SH-SY5Y (cell line): ENCODE measurements at regions not wholly inside any gene's neighbourhood (a gene's known extent, or its start where the extent isn't known, plus 50 kb on each side); places are given as distances from the start of the nearest gene placed in this dataset.

Source experiments
- GATA2 ChIP-seq: IDR thresholded peaks from 2 replicates; pipeline ENCODE4 v1.6.1; 2011; ENCODE audit warnings: mild to moderate bottlenecking, low read depth, low read length
- GATA3 ChIP-seq: IDR thresholded peaks from 2 replicates; pipeline ENCODE4 v1.6.1; 2011; ENCODE audit warnings: low read depth, mild to moderate bottlenecking, low read length, moderate library complexity

DNA sequence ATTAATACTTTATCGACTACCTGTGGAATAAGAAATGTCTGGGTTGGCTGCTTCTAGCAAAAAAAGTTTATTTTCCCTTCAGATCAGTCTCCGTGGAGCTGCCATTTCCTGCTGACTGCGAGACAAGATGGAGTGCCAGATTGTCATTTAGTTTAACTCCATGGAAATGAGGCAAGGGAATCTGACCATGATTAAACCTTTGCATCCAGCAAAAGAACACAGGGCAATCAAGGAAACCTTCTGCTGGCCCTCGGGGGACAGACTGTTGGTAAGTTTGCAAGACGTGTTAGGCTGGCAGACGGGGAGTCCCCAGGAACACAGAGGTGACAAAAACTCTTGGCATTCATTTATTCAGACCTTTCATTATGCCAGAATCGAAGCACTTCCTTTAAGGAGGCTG lies 52.2 kb upstream of the SPACA1 start:
- no peak for TF ChIP-seq GATA2
- TF ChIP-seq GATA3, result no peak

DNA sequence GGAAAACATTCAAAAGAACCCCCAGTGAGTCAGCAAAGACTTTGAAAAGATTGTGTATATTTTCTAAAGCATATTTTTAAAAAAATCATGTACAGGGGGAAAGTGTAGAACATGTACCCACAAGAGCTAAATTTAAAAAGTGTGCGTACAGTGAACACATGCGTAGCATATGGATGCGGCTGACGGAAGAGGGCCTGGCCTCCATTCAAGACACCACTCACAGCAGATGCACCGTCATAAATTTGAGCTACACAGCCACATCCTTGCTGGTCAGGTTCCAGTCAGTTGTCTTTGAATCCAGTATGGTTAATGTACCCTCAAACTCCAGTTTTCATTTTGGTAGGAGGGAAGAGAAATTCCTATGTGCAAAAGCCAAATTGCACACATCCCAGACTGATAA lies 54.3 kb upstream of the SPACA1 start:
- TF ChIP-seq GATA2, result no peak
- TF ChIP-seq GATA3, result no peak

DNA sequence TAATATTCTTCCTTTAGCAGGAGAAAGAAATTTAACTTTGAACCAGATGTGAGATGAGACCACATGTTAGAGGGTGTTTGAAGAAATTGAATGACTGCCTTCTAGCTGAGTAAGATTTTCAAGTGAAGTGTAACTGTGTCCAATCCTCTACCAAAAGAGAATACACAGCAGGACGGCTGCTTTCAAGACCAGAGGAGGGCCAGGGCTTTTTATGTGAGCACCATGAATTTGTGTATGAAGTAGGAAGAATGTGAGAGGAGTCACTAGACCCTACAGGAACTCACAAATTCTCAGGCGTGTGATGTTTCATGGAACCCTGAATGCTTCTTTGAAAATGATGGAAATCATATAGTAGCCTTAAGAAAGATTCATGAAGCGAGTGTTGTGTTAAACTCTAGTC lies 56.8 kb upstream of the SPACA1 start:
- TF ChIP-seq GATA2, result no peak
- no peak for TF ChIP-seq GATA3

DNA sequence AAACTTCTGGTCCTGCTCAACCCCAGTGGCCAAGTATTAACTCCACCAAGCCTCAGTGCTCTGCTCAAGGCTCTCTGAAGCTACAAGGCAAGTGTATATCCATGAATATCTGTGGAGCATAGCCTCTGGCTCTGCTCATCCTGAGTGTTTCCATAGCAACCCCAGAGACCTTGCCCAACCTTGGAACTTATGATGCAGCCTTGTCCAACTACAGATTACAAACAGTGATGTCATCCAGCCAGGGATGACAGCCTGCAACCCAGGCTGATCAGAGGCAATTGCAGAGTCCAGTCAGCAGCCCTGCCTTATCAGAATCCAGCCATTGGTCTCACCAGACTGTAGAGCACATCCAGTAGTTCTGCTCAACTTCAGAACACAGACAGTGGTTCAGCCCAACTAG lies 65.5 kb upstream of the SPACA1 start:
- TF ChIP-seq GATA2, result no peak
- TF ChIP-seq GATA3, result no peak

DNA sequence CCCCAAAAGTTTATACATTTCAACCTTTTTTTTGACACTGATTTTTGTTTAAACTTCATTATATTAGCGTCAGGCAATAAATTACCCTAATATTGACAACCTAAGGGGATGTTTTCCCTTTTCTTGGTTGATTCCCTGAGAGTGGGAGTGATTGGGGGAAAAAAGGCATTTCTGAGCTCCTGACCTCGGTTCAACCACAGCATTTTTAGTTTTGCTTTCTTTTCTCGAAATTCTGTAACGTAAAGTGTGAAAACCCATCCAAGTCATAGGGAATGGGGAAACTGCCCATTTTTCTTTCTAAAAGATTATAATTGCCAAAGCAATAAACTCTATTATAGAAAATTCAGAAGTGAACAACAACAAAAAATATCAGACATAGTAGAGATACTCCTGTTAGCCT lies 67.9 kb upstream of the SPACA1 start:
- TF ChIP-seq GATA2 (no peak), GATA3 (no peak)

DNA sequence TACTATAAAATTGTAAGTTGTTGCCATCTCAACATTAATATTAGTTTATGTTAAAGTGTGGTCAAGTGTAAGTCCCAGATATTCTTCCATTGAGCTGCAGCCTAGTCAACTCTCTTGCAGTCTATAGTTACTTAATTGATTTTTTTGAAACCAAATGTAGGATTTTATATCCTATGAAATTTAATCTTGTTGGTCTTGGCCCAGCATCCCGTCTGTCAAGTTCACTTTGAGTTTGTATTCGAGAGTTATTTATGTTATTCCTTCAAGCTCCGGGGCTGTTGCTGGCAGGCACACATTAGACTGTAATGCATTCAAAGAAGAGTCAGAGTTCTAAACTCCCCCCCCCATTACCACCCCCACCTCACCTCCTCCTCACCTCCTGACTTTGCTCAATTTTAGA lies 71.0 kb upstream of the SPACA1 start:
- no peak for TF ChIP-seq GATA2
- no peak for TF ChIP-seq GATA3

DNA sequence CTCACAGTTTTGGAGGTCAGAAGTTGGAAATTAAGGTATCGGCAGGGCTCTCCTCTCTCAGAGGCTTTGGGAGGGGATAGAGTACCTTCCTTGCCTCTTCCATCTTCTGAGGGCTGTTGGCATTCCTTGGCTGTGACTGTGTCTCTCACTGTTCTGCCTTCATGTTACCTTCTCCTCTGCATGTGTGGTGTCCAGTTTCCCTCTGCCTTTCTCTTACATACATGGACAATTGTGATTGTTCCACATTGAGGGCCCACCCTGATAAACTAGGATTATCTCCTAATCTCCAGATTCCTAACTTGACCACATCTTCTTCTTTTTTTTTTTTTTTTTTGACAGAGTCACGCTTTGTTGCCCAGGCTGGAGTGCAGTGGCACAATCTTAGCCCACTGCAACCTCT lies 72.1 kb upstream of the SPACA1 start:
- no peak for TF ChIP-seq GATA3
- no peak for TF ChIP-seq GATA2

DNA sequence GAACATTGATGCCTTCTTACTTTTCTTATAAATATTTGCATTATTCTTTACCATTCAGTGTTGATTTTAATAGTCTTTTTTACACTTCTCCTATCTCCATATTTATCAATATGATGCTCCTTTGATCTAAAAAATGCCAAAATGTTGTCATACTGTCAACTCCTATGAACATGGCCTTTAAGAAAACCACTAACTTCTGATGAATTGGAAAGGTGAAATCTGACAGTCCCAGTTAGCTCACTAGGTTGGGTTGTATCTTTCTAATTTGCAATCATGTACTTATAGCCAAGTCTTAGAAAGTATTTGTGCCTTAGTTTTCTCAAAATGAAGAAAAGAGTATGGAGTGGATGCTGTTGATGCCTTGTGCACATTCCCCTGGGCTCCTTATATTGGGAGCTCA lies 75.4 kb upstream of the SPACA1 start:
- TF ChIP-seq GATA3 (no peak), GATA2 (no peak)

DNA sequence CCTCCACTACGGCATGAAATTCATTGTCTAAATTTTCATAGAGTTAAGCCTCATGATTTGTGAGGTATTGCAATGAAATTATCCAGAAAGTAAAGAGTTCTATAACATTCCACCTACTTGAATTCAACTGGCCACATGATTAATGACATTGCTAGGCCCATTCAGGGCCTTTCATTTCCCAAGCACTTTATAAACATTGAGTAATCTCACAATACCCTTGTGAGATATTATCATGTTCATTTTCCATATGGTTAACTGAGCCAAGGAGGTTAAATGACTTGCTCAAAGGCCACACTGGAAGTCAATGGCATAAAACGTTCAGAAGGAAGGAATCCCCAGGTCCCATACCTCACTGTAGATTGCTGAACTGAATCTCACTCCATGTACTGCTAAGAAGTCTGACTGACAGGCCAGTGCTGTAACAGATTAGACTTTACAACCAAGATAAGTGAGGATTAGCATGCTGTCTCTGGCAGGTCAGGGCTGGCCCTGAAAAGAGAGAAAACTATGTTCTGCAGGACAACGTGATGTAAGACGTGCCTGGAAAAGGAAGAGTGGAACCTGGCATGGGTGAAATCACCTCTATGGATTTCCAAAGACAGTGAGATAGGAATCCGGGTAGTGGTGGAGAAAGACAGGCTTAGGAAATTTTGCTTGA lies 75.9 kb upstream of the SPACA1 start:
- TF ChIP-seq GATA2 (no peak), GATA3 (no peak)

DNA sequence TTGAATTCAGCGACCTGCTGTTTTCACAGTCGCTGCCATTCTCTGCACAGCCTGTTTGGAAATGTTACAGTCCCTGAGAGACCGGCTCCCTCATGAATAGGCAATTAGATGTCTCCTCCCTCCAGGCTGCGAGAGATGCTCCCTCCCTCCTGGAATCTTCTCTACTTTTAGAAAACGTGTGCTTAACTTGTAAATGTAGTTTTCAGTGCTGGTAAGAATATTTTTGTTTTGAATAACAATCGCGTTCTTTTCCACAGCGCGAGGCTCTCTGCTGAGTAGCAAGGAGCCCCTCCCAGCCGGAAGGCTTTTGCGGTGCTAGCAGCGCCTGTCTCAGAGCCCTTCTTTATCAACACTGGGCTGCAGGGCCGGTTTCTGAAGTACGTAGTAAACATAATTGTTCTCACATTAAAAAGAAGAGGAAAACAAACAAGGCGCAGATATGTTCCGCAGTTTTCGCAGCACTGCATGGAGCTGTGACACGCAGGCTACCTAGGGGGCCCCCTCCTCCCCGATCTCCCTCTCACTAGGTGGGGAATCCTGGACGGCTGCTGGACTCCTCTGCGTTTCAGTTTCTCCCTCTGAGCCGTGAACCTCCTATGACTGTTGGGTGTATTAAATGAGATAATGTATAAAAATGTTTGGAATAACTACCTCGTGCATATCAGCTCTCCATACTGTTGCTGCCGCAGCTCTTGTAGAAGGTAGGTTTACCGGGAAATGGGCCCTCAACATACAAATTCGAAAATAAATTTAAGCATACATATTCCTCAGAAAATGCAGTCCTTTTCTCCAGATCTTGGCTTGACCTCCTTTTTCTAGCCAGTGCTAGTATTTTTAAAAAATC lies 79.0 kb upstream of the SPACA1 start:
- TF ChIP-seq GATA2 (no peak), GATA3 (no peak)

DNA sequence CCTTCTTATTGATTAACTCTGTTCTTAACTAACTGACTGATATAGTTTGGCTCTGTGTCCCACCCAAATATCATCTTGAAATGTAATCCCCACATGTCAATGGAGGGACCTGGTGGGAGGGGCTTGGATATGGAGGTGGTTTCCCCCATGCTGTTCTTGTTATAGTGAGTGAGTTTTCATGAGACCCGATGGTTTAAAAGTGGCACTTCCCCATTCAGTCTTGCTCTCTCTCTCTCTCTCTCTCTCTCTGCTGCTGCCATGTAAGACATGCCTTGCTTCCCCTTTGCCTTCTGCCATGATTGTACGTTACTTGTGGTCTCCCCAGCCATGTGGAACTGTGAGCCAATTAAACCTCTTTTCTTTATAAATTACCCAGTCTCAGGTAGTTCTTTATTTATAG lies 81.8 kb upstream of the SPACA1 start:
- TF ChIP-seq GATA3 (no peak), GATA2 (no peak)

DNA sequence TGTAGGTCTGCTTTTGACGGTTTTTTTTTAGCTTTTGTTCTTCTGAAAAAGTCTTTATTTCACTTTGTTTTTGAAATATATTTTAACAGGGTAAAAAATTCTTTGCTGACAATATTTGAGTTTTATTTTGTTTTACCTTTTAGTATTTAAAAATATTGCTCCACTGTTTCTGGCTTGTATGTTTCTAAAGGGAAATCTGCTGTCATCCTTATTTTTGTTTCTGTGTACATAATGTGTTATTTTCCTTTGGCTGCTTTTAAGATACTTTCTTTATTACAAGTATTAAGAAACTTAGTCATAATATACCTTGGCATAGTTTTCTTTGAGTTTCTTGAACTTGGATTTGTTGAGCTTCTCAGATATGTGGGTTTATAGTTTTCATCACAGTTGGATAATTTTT lies 88.6 kb upstream of the SPACA1 start:
- no peak for TF ChIP-seq GATA2
- TF ChIP-seq GATA3, result no peak

DNA sequence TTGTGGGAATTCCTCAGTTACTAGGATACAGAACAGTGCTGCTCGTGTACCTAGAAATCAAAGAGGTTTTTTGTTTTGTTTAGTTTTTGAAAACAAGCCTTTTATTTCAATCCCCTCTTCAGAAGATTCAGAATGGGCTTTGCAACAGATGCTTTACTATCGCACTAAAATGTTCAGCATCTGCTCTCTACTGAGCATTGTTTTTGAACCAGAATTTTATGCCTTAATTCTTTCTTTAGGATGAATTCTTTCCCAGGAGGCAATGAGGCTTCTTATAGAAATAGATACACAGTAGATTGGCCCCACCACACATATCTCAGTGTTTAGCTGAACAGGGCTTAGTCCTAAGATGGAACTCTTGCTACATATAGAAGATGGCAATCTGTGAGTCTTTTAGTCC lies 95.9 kb upstream of the SPACA1 start:
- no peak for TF ChIP-seq GATA2
- TF ChIP-seq GATA3, result no peak

DNA sequence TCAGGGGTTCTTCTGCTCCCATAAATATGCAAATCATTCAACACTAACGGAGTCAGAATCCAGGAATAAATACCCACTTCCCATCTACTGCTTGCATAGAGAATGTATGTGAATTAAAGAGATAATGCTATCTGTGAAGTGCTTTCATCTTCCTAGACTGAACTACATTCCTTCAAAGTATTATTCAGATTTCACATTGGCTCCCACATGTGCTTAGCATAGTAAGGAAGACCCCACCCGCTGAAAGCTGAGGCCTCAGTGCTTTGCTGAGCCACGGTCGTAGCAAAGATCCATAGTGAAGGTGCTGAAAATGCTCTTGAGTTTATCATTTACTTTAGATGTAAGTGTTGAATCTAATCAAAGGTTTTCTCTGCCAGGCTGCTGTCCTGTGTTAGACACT lies 97.0 kb upstream of the SPACA1 start:
- TF ChIP-seq GATA2 (no peak), GATA3 (no peak)

DNA sequence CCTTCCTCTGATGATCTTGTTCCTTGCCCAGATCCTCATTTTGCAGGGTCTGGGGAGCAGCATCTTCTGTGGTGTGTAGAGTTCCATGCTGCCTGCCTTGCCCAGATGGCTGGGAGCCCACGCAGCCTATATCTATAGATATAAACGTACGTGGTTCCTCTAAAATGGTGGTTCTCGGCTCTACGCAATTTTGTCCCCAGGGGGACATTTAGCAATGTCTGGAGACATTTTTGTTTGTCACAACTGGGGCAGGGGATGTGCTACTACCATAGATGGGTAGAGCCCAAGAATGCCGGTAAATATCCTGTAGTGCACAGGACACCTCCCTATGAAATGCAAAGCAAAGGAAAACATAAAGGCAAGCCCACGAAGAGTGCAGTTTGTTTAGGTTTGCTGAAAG lies 98.4 kb upstream of the SPACA1 start:
- TF ChIP-seq GATA3 (no peak), GATA2 (no peak)

DNA sequence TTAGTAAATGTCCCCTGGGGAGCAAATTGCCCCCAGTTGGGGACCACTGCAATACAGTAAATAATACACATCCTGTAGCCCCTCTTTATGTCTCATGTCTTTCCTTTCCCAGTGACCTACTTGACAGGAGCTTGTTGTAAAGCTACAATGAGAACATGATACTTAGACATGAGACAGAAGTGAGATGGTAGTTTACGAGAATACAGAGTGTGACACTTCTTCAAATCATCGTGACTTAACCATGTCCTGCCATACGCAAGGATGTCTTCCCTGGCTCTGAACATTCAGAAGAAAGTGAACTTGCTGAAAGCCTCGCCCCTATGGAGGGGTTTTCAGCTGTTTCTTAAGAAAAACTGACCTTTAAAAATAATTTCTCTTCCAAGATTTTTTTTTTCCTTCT lies 101.0 kb upstream of the SPACA1 start:
- TF ChIP-seq GATA3 (no peak), GATA2 (no peak)
